GM23338 (cell line): ENCODE measurements at regions not wholly inside any gene's neighbourhood (a gene's known extent, or its start where the extent isn't known, plus 50 kb on each side); places are given as distances from the start of the nearest gene placed in this dataset.

ENCODE experiments used
- ATAC-seq: fragments of 200-7000 bp; cut with Tn5 transposase; 3 replicates; pipeline ENCODE4 v1.9.1; 2020
- DNase-seq: peaks from one replicate; pipeline ENCODE4 v3.0.0-alpha.2; 2015; ENCODE audit warnings: low spot score
- H2AFZ ChIP-seq: fragments of 200-600 bp; sonication (generic); 2 replicates; pipeline ENCODE4 v1.8.0; 2016; ENCODE audit warnings: antibody characterized with exemption, mild to moderate bottlenecking, moderate library complexity
- H3F3A ChIP-seq: fragments of 200-600 bp; sonication (generic); replicated peaks from 2 replicates; pipeline ENCODE4 v1.8.0; 2017; ENCODE audit warnings: antibody characterized with exemption, mixed run types, low read depth
- H3K27ac ChIP-seq: fragments of 200-600 bp; sonication (generic); 2 replicates; pipeline ENCODE4 v1.6.1; 2016; ENCODE audit warnings: low read depth
- H3K27me3 ChIP-seq: fragments of 200-600 bp; sonication (generic); 2 replicates; pipeline ENCODE4 v1.8.0; 2016; ENCODE audit warnings: mild to moderate bottlenecking, mixed run types, moderate library complexity; ENCODE audit not compliant: insufficient read depth
- H3K36me3 ChIP-seq: fragments of 200-600 bp; sonication (generic); 2 replicates; pipeline ENCODE4 v1.8.0; 2016; ENCODE audit warnings: mild to moderate bottlenecking; ENCODE audit not compliant: insufficient read depth
- H3K4me1 ChIP-seq: fragments of 200-600 bp; sonication (generic); 2 replicates; pipeline ENCODE4 v1.8.0; 2016; ENCODE audit warnings: mild to moderate bottlenecking, moderate library complexity; ENCODE audit not compliant: insufficient read depth
- H3K4me2 ChIP-seq: fragments of 200-600 bp; sonication (generic); 2 replicates; pipeline ENCODE4 v1.7.1; 2017; ENCODE audit warnings: mixed run types
- H3K4me3 ChIP-seq: fragments of 200-600 bp; sonication (generic); 2 replicates; pipeline ENCODE4 v1.6.1; 2016; ENCODE audit warnings: mixed run types
- H3K79me2 ChIP-seq: fragments of 200-600 bp; sonication (generic); replicated peaks from 2 replicates; pipeline ENCODE4 v1.8.0; 2017; ENCODE audit warnings: mild to moderate bottlenecking; ENCODE audit not compliant: insufficient read depth
- H3K9me2 ChIP-seq: fragments of 200-600 bp; sonication (generic); 2 replicates; pipeline ENCODE4 v1.8.0; 2017; ENCODE audit not compliant: insufficient read depth
- H4K20me1 ChIP-seq: fragments of 200-600 bp; sonication (generic); replicated peaks from 2 replicates; pipeline ENCODE4 v1.8.0; 2017; ENCODE audit warnings: mild to moderate bottlenecking; ENCODE audit not compliant: insufficient read depth
- H3K27ac Mint-ChIP-seq: 2 replicates; pipeline ENCODE4 v1.8.0; 2020; ENCODE audit warnings: inconsistent platforms, mild to moderate bottlenecking, moderate library complexity, mixed read lengths
- H3K27me3 Mint-ChIP-seq: 3 replicates; pipeline ENCODE4 v1.8.0; 2022; ENCODE audit warnings: low read depth, mild to moderate bottlenecking, moderate library complexity, mixed read lengths, inconsistent platforms; ENCODE audit not compliant: insufficient read depth, poor library complexity
- H3K36me3 Mint-ChIP-seq: 3 replicates; pipeline ENCODE4 v1.8.0; 2021; ENCODE audit warnings: low read depth, mild to moderate bottlenecking, inconsistent platforms, moderate library complexity, mixed read lengths
- H3K4me1 Mint-ChIP-seq: 3 replicates; pipeline ENCODE4 v1.8.0; 2020; ENCODE audit warnings: mild to moderate bottlenecking, inconsistent platforms, mixed read lengths
- H3K4me3 Mint-ChIP-seq: 3 replicates; pipeline ENCODE4 v1.8.0; 2021; ENCODE audit warnings: moderate library complexity, mild to moderate bottlenecking, inconsistent platforms, mixed read lengths
- H3K9me3 Mint-ChIP-seq: 3 replicates; pipeline ENCODE4 v1.8.0; 2020; ENCODE audit warnings: moderate library complexity, mild to moderate bottlenecking, inconsistent platforms, mixed read lengths
- CREB1 ChIP-seq: fragments of 250-450 bp; sonication (Bioruptor Pico); IDR thresholded peaks from 2 replicates; pipeline ENCODE4 v1.5.0; 2020; ENCODE audit warnings: low read depth, mild to moderate bottlenecking, moderate library complexity
- CTCF ChIP-seq, 2 experiments: fragments of 200-600 bp in 1 of 2; sonication (generic) in 1 of 2; conservative IDR thresholded peaks; 2 replicates each; pipeline versions ENCODE4 v1.5.1 to v1.6.1; 2016 to 2017; ENCODE audit warnings: antibody characterized with exemption in 2 of 2, low read depth in 2 of 2, mild to moderate bottlenecking in 2 of 2, moderate library complexity in 1 of 2
- ETS1 ChIP-seq: IDR thresholded peaks from 2 replicates; pipeline ENCODE4 v1.6.1; 2016; ENCODE audit warnings: antibody characterized with exemption
- EZH2 ChIP-seq: fragments of 200-600 bp; sonication (generic); IDR thresholded peaks from one replicate; pipeline ENCODE4 v1.8.0; 2017; ENCODE audit warnings: antibody characterized with exemption, mild to moderate bottlenecking, low read depth; ENCODE audit not compliant: unreplicated experiment
- EZH2phosphoT487 ChIP-seq: fragments of 200-600 bp; sonication (generic); IDR thresholded peaks from one replicate; pipeline ENCODE4 v1.8.1; 2018; ENCODE audit warnings: antibody characterized with exemption; ENCODE audit not compliant: unreplicated experiment
- NANOG ChIP-seq: IDR thresholded peaks from 2 replicates; pipeline ENCODE4 v1.6.1; 2016; ENCODE audit warnings: antibody characterized with exemption, borderline replicate concordance
- STAT1 ChIP-seq: IDR thresholded peaks from one replicate; pipeline ENCODE4 v1.6.1; 2016; ENCODE audit warnings: antibody characterized with exemption; ENCODE audit not compliant: unreplicated experiment
- TF ChIP-seq, protein P1 (sequence below): IDR thresholded peaks from one replicate; pipeline ENCODE4 v1.6.1; 2018; ENCODE audit warnings: antibody characterized with exemption; ENCODE audit not compliant: unreplicated experiment

DNA sequence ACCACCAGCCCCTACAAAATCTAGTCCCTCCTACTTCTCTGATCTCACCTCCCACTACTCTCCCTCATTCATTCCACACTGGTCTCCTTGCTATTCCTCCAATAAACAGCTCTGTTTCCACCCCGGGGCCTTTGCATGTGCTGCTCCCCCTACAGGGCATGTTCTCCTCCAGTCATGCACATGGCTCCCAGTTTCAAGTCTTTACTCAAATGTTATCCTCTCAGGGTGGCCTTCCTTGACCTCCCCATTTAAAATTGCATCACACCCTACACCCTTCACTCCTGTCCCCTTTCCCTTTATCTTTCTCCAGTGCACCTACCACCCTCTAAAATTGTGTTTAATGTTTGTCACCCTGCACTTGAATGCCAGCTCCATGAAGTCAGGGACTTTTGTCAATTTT, 174.5 kb downstream of the MRPL14 start:
- H3K36me3 ChIP-seq = no peaks in the 10 kb centered on the region
- H3F3A ChIP-seq = no peaks in the 10 kb centered on the region
- Mint-ChIP-seq H3K27ac (no peak overlapping the region), H3K27me3 (peaks cover 8% of the 10 kb centered on the region), H3K9me3 (0 out of 3 replicates have a peak, but pooled peaks cover 4% of the 10 kb centered on the region), H3K4me3 (no peak overlapping the region), H3K4me1 (peaks cover 5% of the 10 kb centered on the region; the same call in 1 of the 3 replicates), H3K36me3 (no peaks in the 10 kb centered on the region)
- ATAC-seq = no peak
- no peaks in the 10 kb centered on the region for H4K20me1 ChIP-seq
- DNase-seq = no peak
- TF ChIP-seq EZH2 = no peak
- no peak for TF ChIP-seq STAT1
- no peak for TF ChIP-seq ETS1
- TF ChIP-seq NANOG = no peak
- no peak for TF ChIP-seq CREB1 (CRISPR knock-in tag)
- peak; percentile 13 to 22; a peak in 1 of 4 replicates for TF ChIP-seq CTCF (conservative IDR thresholded peaks at IDR 0.05; ENCODE audit: low read depth in 2 of 2)
- no peak for TF ChIP-seq EZH2phosphoT487
- TF ChIP-seq, protein P1, sequence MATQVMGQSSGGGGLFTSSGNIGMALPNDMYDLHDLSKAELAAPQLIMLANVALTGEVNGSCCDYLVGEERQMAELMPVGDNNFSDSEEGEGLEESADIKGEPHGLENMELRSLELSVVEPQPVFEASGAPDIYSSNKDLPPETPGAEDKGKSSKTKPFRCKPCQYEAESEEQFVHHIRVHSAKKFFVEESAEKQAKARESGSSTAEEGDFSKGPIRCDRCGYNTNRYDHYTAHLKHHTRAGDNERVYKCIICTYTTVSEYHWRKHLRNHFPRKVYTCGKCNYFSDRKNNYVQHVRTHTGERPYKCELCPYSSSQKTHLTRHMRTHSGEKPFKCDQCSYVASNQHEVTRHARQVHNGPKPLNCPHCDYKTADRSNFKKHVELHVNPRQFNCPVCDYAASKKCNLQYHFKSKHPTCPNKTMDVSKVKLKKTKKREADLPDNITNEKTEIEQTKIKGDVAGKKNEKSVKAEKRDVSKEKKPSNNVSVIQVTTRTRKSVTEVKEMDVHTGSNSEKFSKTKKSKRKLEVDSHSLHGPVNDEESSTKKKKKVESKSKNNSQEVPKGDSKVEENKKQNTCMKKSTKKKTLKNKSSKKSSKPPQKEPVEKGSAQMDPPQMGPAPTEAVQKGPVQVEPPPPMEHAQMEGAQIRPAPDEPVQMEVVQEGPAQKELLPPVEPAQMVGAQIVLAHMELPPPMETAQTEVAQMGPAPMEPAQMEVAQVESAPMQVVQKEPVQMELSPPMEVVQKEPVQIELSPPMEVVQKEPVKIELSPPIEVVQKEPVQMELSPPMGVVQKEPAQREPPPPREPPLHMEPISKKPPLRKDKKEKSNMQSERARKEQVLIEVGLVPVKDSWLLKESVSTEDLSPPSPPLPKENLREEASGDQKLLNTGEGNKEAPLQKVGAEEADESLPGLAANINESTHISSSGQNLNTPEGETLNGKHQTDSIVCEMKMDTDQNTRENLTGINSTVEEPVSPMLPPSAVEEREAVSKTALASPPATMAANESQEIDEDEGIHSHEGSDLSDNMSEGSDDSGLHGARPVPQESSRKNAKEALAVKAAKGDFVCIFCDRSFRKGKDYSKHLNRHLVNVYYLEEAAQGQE = no peak
- H3K4me2 ChIP-seq = no peak overlapping the region
- no peak overlapping the region for H2AFZ ChIP-seq
- H3K4me1 ChIP-seq = no peaks in the 10 kb centered on the region
- no peaks in the 10 kb centered on the region for H3K79me2 ChIP-seq
- no peaks in the 10 kb centered on the region for H3K27me3 ChIP-seq
- H3K4me3 ChIP-seq = no peak overlapping the region
- no peaks in the 10 kb centered on the region for H3K9me2 ChIP-seq
- H3K27ac ChIP-seq = no peak overlapping the region
